Erythroblast (primary cell): ENCODE measurements at regions not wholly inside any gene's neighbourhood (a gene's known extent, or its start where the extent isn't known, plus 50 kb on each side); places are given as distances from the start of the nearest gene placed in this dataset.

Experiments
- GATA1 ChIP-seq: IDR thresholded peaks from 2 replicates; pipeline ENCODE4 v1.6.1; 2011; ENCODE audit warnings: low read depth, mild to moderate bottlenecking, control low read depth, low read length, moderate library complexity
- POLR2A ChIP-seq: IDR thresholded peaks from 2 replicates; pipeline ENCODE4 v1.6.1; 2011; ENCODE audit warnings: mild to moderate bottlenecking, low read length

DNA sequence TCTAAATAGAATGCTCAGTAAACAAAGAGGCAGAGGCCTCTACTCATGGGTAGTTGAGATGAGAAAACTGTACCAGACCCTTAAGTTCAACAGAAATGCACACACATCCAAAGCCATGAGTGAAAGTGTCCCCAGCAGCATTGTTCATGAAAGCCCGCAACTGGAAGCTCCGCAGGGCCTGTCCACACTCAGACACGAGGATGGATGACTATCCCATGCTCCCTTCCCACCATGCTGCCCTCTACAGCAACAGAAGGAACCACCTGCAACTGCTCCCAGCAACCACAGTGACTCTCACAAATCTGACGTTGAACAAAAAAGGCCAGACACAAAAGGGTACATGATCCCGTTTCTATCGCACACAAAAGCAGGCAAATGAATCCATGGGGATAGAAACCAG, 76.9 kb upstream of the ANO1 start:
- TF ChIP-seq POLR2A (no peak), GATA1 (no peak)
